GM12872 (cell line): ENCODE measurements at regions not wholly inside any gene's neighbourhood (a gene's known extent, or its start where the extent isn't known, plus 50 kb on each side); places are given as distances from the start of the nearest gene placed in this dataset.

Source experiments
- CTCF ChIP-seq: IDR thresholded peaks from 3 replicates; pipeline ENCODE4 v1.5.1; 2011; ENCODE audit warnings: low read depth, mild to moderate bottlenecking, low read length, moderate library complexity; ENCODE audit not compliant: insufficient read depth

GRCh38 chr9:105065098-105066088 is 137.4 kb upstream of the ABCA1 start:
- TF ChIP-seq CTCF = no peak

GRCh38 chr9:105066275-105066865 is 138.4 kb upstream of the ABCA1 start:
- TF ChIP-seq CTCF = no peak

- no peak for TF ChIP-seq CTCF
Observed at GRCh38 chr9:105067895-105068580, 140.1 kb upstream of the ABCA1 start.

GRCh38 chr9:105069285-105069684 is 141.3 kb upstream of the ABCA1 start:
- TF ChIP-seq CTCF = no peak

GRCh38 chr9:105069696-105070095 is 141.7 kb upstream of the ABCA1 start:
- no peak for TF ChIP-seq CTCF

GRCh38 chr9:105070176-105070575 is 142.2 kb upstream of the ABCA1 start:
- TF ChIP-seq CTCF = no peak

- no peak for TF ChIP-seq CTCF
Observed at GRCh38 chr9:105072476-105072875, 144.5 kb upstream of the ABCA1 start.
